ENCODE measurements at regions not wholly inside any gene's neighbourhood (a gene's known extent, or its start where the extent isn't known, plus 50 kb on each side); places are given as distances from the start of the nearest gene placed in this dataset.

GRCh38 chr9:759983-760736 lies 81.3 kb upstream of the DMRT1 start:
- no peak for DNase-seq (ENCODE audit: extremely low spot score in 2 of 2)
- no peak overlapping the region for H3K4me3 ChIP-seq
- intact Hi-C loops (cut with DNase I), result loop anchor here (5.0 to 10.0 kb wide), 2 partner anchors 148 to 375 kb away; no protein-coding TSS in a partner anchor
- no peaks in the 10 kb centered on the region for H3K36me3 ChIP-seq
- H3K27ac ChIP-seq, result peak overlapping the region; percentile 64
- TF ChIP-seq POLR2A (IDR thresholded peaks at IDR 0.05) (no peak), POLR2AphosphoS5 (IDR thresholded peaks at IDR 0.05; ENCODE audit: insufficient read depth in 1 of 2, low read depth in 1 of 2) (no peak), CTCF (IDR thresholded peaks at IDR 0.05) (no peak)
- no peaks in the 10 kb centered on the region for H3K9me3 ChIP-seq
- H3K27me3 ChIP-seq, result no peaks in the 10 kb centered on the region
- H3K4me1 ChIP-seq, result peaks cover 29% of the 10 kb centered on the region

GRCh38 chr9:761176-761792 lies 80.2 kb upstream of the DMRT1 start:
- peak overlapping the region; percentile 64 for H3K27ac ChIP-seq
- H3K9me3 ChIP-seq, result no peaks in the 10 kb centered on the region
- H3K27me3 ChIP-seq, result no peaks in the 10 kb centered on the region
- TF ChIP-seq POLR2AphosphoS5 (IDR thresholded peaks at IDR 0.05; ENCODE audit: insufficient read depth in 1 of 2, low read depth in 1 of 2), result peak in 1 of 2 donors; percentile 70
- TF ChIP-seq CTCF (IDR thresholded peaks at IDR 0.05), result no peak
- intact Hi-C loops (cut with DNase I), result loop anchor here (5.0 to 10.0 kb wide), 2 partner anchors 149 to 376 kb away; no protein-coding TSS in a partner anchor
- no peak for DNase-seq (ENCODE audit: extremely low spot score in 2 of 2)
- no peak overlapping the region for H3K4me3 ChIP-seq
- H3K36me3 ChIP-seq, result no peaks in the 10 kb centered on the region
- H3K4me1 ChIP-seq, result peaks cover 20% of the 10 kb centered on the region

DNA sequence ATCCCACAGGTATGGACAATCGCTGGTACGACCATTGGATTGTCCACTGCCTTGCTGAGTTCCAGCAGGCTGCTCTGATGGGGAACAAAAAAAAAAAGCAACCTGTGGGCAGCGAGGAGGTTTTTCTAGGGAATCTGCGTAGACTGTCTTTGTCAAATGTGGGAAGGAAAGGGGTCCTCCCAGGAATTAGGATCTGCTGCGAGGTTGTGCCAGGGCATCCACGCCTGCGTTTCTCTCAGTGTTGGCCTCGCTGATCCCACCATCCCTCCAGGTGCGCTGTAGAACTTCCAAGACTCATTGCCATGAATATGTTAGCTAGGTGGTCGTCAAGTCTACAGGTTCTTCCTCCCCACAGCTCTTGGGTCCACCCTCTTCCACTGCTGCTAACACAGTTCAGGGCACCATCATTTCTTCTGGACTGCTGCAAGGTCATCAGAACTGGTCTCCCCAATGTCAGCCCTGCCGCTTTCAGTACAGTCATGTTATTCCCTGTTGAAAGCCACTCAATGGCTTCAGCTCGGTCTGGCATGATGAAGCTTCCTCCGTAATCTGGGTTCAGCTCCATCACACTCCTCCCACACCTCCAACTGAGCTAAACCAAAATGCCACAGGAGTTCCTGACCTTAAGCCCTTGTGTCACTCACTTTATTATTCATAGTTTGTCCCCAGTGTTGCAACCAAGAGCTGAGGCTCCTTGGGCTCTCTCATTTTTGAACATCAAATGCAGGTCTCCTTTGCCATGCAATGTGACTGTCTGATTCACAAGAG lies 79.5 kb upstream of the DMRT1 start:
- no peaks in the 10 kb centered on the region for H3K36me3 ChIP-seq
- intact Hi-C loops (cut with DNase I), result loop anchor here (5.0 to 10.0 kb wide), 2 partner anchors 150 to 377 kb away; no protein-coding TSS in a partner anchor
- peaks cover 20% of the 10 kb centered on the region for H3K4me1 ChIP-seq
- no peaks in the 10 kb centered on the region for H3K27me3 ChIP-seq
- H3K9me3 ChIP-seq, result no peaks in the 10 kb centered on the region
- TF ChIP-seq CTCF (IDR thresholded peaks at IDR 0.05) (no peak), POLR2A (IDR thresholded peaks at IDR 0.05) (no peak), POLR2AphosphoS5 (IDR thresholded peaks at IDR 0.05; ENCODE audit: insufficient read depth in 1 of 2, low read depth in 1 of 2) (no peak)
- no peak overlapping the region for H3K4me3 ChIP-seq
- H3K27ac ChIP-seq, result peak overlapping the region; percentile 64
- no peak for DNase-seq (ENCODE audit: extremely low spot score in 2 of 2)

DNA sequence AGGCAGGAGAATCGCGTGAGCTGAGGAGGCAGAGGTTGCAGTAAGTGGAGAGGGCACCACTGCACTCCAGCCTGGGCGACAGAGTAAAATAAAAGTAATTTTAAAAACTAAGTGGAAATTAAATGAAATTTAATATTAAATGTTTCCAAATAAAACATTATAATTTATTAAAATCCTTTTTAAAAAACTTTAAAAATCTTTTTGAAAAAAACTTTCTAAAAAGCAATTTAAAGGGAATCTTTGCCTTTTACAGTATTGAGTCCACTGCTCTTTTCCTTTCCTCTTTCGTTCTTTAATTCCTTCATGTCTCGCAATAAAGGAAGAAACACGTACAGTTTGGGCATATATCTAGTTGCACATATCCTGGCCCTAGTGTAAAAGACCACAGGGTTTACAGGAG lies 77.8 kb upstream of the DMRT1 start:
- H3K27ac ChIP-seq, result no peak overlapping the region
- H3K36me3 ChIP-seq, result no peaks in the 10 kb centered on the region
- no peak for DNase-seq (ENCODE audit: extremely low spot score in 2 of 2)
- intact Hi-C loops (cut with DNase I), result loop anchor here (5.0 to 10.0 kb wide), 2 partner anchors 151 to 379 kb away; no protein-coding TSS in a partner anchor
- no peaks in the 10 kb centered on the region for H3K27me3 ChIP-seq
- peaks cover 20% of the 10 kb centered on the region for H3K4me1 ChIP-seq
- no peaks in the 10 kb centered on the region for H3K9me3 ChIP-seq
- no peak overlapping the region for H3K4me3 ChIP-seq
- TF ChIP-seq CTCF (IDR thresholded peaks at IDR 0.05) (no peak), POLR2A (IDR thresholded peaks at IDR 0.05) (no peak), POLR2AphosphoS5 (IDR thresholded peaks at IDR 0.05; ENCODE audit: insufficient read depth in 1 of 2, low read depth in 1 of 2) (no peak)
